Anterior cingulate cortex (tissue), 58 donors: ENCODE measurements at regions not wholly inside any gene's neighbourhood (a gene's known extent, or its start where the extent isn't known, plus 50 kb on each side); places are given as distances from the start of the nearest gene placed in this dataset.

Experiments used
- DNase-seq, 58 donors: peaks; one replicate each; lab custom pipeline; 2025; lab: John Stamatoyannopoulos, UW

DNA sequence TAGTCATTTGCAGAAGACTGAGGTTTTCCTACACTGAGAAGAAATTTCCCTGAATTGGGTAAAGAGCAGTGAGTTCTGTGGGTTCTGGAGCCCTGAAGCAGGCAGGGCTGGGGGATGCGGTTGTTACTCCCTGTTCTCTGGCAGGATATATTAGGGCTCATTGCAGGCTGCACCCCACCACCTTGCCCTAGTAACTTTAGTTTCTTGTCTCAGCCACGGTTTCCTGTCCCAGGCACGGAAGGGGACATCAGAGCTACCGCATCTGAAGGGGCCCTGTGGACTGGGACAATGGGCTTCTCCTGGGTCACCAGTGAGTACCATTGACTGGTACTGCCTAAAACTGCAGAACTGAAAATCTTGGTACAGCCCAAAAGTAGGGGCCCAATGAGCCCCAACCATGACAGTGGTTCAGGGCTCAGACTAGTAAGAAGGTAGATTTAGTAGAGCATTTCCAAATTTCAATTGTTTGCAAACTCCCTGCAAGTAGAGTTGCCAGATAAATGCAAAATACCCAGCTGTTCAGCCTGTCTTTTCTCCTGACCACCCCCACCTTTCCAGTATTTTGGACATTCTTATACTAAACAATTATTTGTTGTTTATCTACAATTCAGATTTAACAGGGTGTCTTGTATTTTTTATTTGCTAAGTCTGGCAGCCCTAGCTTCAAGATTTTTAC, 54.5 kb upstream of the EYA2 start:
- DNase-seq: no peak
